Coronary artery (tissue), 2 donors: ENCODE measurements at regions not wholly inside any gene's neighbourhood (a gene's known extent, or its start where the extent isn't known, plus 50 kb on each side); places are given as distances from the start of the nearest gene placed in this dataset.

ENCODE experiments used
- DNase-seq: peaks from one replicate; pipeline ENCODE4 v3.0.0-alpha.2; 2017; ENCODE audit warnings: low spot score
- H3K27ac ChIP-seq, 2 donors: fragments of 200-600 bp; sonication (generic); one replicate each; pipeline ENCODE4 v1.5.1; 2016 to 2019
- H3K4me3 ChIP-seq: fragments of 200-600 bp; sonication (generic); 2 replicates; pipeline ENCODE4 v1.5.1; 2016; ENCODE audit warnings: mild to moderate bottlenecking, moderate library complexity
- TF ChIP-seq, protein P1 (sequence below): fragments of 200-600 bp; sonication (generic); IDR thresholded peaks from one replicate; pipeline ENCODE4 v1.5.1; 2019; ENCODE audit warnings: antibody characterized with exemption

DNA sequence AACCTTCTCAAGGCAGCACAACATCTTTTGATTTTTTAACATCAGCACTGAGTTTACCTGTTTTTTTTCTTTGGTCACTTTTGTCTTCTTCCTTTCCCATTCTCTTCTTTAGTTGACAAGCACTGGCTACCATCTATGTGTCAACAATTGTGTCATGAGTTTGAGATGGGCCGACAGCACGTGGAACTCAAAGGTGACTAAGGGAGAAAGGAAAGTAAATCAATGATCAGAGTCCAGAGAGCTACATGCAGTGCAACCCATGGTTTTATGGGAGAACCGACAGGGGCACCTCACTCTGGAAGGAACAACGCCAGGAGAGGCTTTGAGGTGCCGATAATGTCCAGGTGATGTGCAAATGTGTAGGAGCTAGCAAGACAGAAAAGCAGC lies 755.5 kb downstream of the RNF144A start:
- Histone ChIP-seq H3K27ac (no peak overlapping the region), H3K4me3 (no peak overlapping the region)
- DNase-seq: no peak
- TF ChIP-seq, protein P1, sequence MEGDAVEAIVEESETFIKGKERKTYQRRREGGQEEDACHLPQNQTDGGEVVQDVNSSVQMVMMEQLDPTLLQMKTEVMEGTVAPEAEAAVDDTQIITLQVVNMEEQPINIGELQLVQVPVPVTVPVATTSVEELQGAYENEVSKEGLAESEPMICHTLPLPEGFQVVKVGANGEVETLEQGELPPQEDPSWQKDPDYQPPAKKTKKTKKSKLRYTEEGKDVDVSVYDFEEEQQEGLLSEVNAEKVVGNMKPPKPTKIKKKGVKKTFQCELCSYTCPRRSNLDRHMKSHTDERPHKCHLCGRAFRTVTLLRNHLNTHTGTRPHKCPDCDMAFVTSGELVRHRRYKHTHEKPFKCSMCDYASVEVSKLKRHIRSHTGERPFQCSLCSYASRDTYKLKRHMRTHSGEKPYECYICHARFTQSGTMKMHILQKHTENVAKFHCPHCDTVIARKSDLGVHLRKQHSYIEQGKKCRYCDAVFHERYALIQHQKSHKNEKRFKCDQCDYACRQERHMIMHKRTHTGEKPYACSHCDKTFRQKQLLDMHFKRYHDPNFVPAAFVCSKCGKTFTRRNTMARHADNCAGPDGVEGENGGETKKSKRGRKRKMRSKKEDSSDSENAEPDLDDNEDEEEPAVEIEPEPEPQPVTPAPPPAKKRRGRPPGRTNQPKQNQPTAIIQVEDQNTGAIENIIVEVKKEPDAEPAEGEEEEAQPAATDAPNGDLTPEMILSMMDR: no peak

DNA sequence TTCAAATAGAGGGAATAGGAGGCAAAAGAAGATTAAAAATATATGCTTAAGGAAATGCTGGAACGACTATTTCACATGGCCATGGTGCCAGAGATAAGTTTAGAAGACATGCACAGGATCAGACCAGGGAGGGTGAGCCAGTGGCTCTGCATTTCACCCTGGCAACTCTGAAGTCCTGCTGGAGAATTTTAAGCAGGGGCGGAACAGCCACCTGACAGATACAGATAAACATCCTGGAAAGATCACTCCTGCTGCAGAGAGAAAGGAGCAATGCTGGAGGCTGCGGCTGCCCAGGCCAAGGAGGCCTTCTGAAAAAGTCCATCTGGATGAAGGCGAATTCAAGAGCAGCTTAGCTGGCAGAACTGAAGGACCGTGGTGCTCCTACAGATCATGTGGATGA lies 755.9 kb downstream of the RNF144A start:
- no peak overlapping the region for H3K27ac ChIP-seq
- no peak for DNase-seq
- TF ChIP-seq, protein P1: no peak
- no peak overlapping the region for H3K4me3 ChIP-seq

- TF ChIP-seq, protein P1: no peak
- no peak overlapping the region for H3K27ac ChIP-seq
- H3K4me3 ChIP-seq: no peak overlapping the region
- no peak for DNase-seq
Observed at GRCh38 chr2:7673853-7674252, 756.6 kb downstream of the RNF144A start.

DNA sequence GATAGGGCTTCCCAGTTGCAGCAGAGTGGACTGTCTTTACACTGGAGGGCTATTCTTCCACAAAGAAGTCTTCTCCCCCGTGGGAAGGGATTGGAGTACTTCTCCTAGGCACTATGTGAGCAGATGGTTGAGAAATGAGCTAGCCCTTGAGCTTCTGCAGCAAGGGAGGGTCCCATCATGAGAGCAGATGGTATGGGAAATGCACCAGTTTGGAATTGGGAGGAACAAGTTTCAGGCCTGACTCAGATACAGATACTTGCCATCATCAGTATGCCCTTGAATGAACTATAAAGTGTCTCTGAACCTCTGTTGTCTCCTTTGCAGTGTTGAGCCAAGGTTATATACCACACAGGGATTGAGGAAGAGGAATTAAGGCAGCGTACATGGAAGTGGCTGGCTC lies 757.4 kb downstream of the RNF144A start:
- Histone ChIP-seq H3K27ac (no peak overlapping the region), H3K4me3 (no peak overlapping the region)
- TF ChIP-seq, protein P1: no peak
- no peak for DNase-seq

- TF ChIP-seq, protein P1: no peak
- no peak overlapping the region for H3K27ac ChIP-seq
- no peak for DNase-seq
- no peak overlapping the region for H3K4me3 ChIP-seq
Observed at GRCh38 chr2:7676714-7677113, 759.5 kb downstream of the RNF144A start.

- TF ChIP-seq, protein P1: no peak
- Histone ChIP-seq H3K27ac (no peak overlapping the region), H3K4me3 (no peak overlapping the region)
- no peak for DNase-seq
Observed at GRCh38 chr2:7681881-7682461, 764.8 kb downstream of the RNF144A start.

- Histone ChIP-seq H3K4me3 (no peak overlapping the region), H3K27ac (no peak overlapping the region)
- DNase-seq: no peak
- TF ChIP-seq, protein P1: no peak
Observed at GRCh38 chr2:7683196-7683595, 766.0 kb downstream of the RNF144A start.
